Right ventricle myocardium inferior (tissue), 1 donor: ENCODE measurements at regions not wholly inside any gene's neighbourhood (a gene's known extent, or its start where the extent isn't known, plus 50 kb on each side); places are given as distances from the start of the nearest gene placed in this dataset.

Source experiments
- ATAC-seq: fragments of 200-7000 bp; cut with Tn5 transposase; one replicate; pipeline ENCODE4 v1.9.1; 2020; ENCODE audit warnings: mild to moderate bottlenecking, moderate library complexity
- DNase-seq: peaks from one replicate; pipeline ENCODE4 v3.0.0; 2021; ENCODE audit errors: missing footprints
- intact Hi-C: fragments of 100-400 bp; cut with DNase I; formaldehyde crosslinking; loops from one replicate; pipeline ENCODE4 v1.11.0; 2022
- donor health status: DM: no; HTN: yes; CAD: no; lungs with severe emphysema.

GRCh38 chrX:8232406-8232805 lies 61.3 kb upstream of the VCX2 start:
- intact Hi-C loops, result no loop called here
- no peak for DNase-seq
- ATAC-seq, result no peak

GRCh38 chrX:8233091-8233490 lies 62.0 kb upstream of the VCX2 start:
- no peak for DNase-seq
- intact Hi-C loops, result no loop called here
- no peak for ATAC-seq

GRCh38 chrX:8235026-8235425 lies 64.0 kb upstream of the VCX2 start:
- ATAC-seq, result no peak
- no peak for DNase-seq
- intact Hi-C loops, result no loop called here

- DNase-seq (no peak), ATAC-seq (no peak)
- intact Hi-C loops, result no loop called here
Observed at GRCh38 chrX:8237718-8238117, 66.7 kb upstream of the VCX2 start.

GRCh38 chrX:8242431-8243020 lies 71.5 kb upstream of the VCX2 start:
- intact Hi-C loops, result no loop called here
- no peak for ATAC-seq
- no peak for DNase-seq

- intact Hi-C loops, result no loop called here
- ATAC-seq (no peak), DNase-seq (no peak)
Observed at GRCh38 chrX:8244301-8244700, 73.2 kb upstream of the VCX2 start.

GRCh38 chrX:8245411-8245810 lies 74.3 kb upstream of the VCX2 start:
- ATAC-seq (no peak), DNase-seq (no peak)
- intact Hi-C loops, result no loop called here

- intact Hi-C loops, result no loop called here
Observed at GRCh38 chrX:8253096-8253495, 82.0 kb upstream of the VCX2 start.

GRCh38 chrX:8254401-8254800 lies 83.3 kb upstream of the VCX2 start:
- intact Hi-C loops, result no loop called here
- DNase-seq (no peak), ATAC-seq (no peak)

More at GRCh38 chrX:8253096-8253495, 82.0 kb upstream of the VCX2 start:
- DNase-seq (no peak), ATAC-seq (no peak)

GRCh38 chrX:8272821-8273220 lies 101.8 kb upstream of the VCX2 start:
- no peak for ATAC-seq

GRCh38 chrX:8273451-8273895 lies 102.4 kb upstream of the VCX2 start:
- no peak for DNase-seq
- no peak for ATAC-seq
- intact Hi-C loops, result no loop called here

More at GRCh38 chrX:8272821-8273220, 101.8 kb upstream of the VCX2 start:
- intact Hi-C loops, result no loop called here
- no peak for DNase-seq

GRCh38 chrX:8274170-8274569 lies 103.1 kb upstream of the VCX2 start:
- intact Hi-C loops, result no loop called here
- DNase-seq (no peak), ATAC-seq (no peak)

GRCh38 chrX:8278557-8278956 lies 107.5 kb upstream of the VCX2 start:
- DNase-seq, result no peak
- intact Hi-C loops, result no loop called here
- ATAC-seq, result no peak

- DNase-seq (no peak), ATAC-seq (no peak)
- intact Hi-C loops, result no loop called here
Observed at GRCh38 chrX:8279323-8279722, 108.3 kb upstream of the VCX2 start.

GRCh38 chrX:8284131-8284530 lies 113.1 kb upstream of the VCX2 start:
- intact Hi-C loops, result no loop called here
- DNase-seq, result no peak
- ATAC-seq, result no peak

GRCh38 chrX:8288590-8288989 lies 117.5 kb upstream of the VCX2 start:
- intact Hi-C loops, result no loop called here
- no peak for ATAC-seq
- no peak for DNase-seq

- ATAC-seq, result no peak
- intact Hi-C loops, result no loop called here
- DNase-seq, result no peak
Observed at GRCh38 chrX:8289523-8289922, 118.5 kb upstream of the VCX2 start.

GRCh38 chrX:8297766-8298165 lies 126.7 kb upstream of the VCX2 start:
- ATAC-seq (no peak), DNase-seq (no peak)
- intact Hi-C loops, result no loop called here

- ATAC-seq, result no peak
- no peak for DNase-seq
Observed at GRCh38 chrX:8304668-8305067, 133.6 kb upstream of the VCX2 start.

GRCh38 chrX:8305350-8305749 lies 134.3 kb upstream of the VCX2 start:
- ATAC-seq (no peak), DNase-seq (no peak)
- intact Hi-C loops, result no loop called here

More at GRCh38 chrX:8304668-8305067, 133.6 kb upstream of the VCX2 start:
- intact Hi-C loops, result no loop called here

GRCh38 chrX:8306291-8306925 lies 135.3 kb upstream of the VCX2 start:
- no peak for DNase-seq
- ATAC-seq, result no peak
- intact Hi-C loops, result no loop called here
